SK-N-MC (cell line): ENCODE measurements at regions not wholly inside any gene's neighbourhood (a gene's known extent, or its start where the extent isn't known, plus 50 kb on each side); places are given as distances from the start of the nearest gene placed in this dataset.

Experiments
- EZH2 ChIP-seq: fragments of 200-600 bp; sonication (generic); IDR thresholded peaks from one replicate; pipeline ENCODE4 v1.6.1; 2017; ENCODE audit warnings: antibody characterized with exemption
- FOXP2 ChIP-seq: optimal IDR thresholded peaks from 2 replicates; pipeline ENCODE3; 2011; ENCODE audit warnings: mild to moderate bottlenecking, moderate library complexity; ENCODE audit not compliant: insufficient read depth; ENCODE audit errors: extremely low read length, control extremely low read depth
- POLR2AphosphoS5 ChIP-seq: IDR thresholded peaks from 2 replicates; pipeline ENCODE4 v1.6.1; 2012; ENCODE audit warnings: mild to moderate bottlenecking, low read depth, low read length, borderline replicate concordance

GRCh38 chr12:127438512-127439244, 828.3 kb upstream of the TMEM132C start:
- no peak for TF ChIP-seq POLR2AphosphoS5
- no peak for TF ChIP-seq EZH2
- TF ChIP-seq FOXP2: no peak
